ENCODE measurements at regions not wholly inside any gene's neighbourhood (a gene's known extent, or its start where the extent isn't known, plus 50 kb on each side); places are given as distances from the start of the nearest gene placed in this dataset.

GRCh38 chr10:47136866-47137265, 163.1 kb upstream of the GDF10 start:
- H3K4me3 ChIP-seq (ENCODE audit: low read depth, low read length): no peak overlapping the region
- DNase-seq (ENCODE audit: low read depth): no peak
- TF ChIP-seq, protein P1, sequence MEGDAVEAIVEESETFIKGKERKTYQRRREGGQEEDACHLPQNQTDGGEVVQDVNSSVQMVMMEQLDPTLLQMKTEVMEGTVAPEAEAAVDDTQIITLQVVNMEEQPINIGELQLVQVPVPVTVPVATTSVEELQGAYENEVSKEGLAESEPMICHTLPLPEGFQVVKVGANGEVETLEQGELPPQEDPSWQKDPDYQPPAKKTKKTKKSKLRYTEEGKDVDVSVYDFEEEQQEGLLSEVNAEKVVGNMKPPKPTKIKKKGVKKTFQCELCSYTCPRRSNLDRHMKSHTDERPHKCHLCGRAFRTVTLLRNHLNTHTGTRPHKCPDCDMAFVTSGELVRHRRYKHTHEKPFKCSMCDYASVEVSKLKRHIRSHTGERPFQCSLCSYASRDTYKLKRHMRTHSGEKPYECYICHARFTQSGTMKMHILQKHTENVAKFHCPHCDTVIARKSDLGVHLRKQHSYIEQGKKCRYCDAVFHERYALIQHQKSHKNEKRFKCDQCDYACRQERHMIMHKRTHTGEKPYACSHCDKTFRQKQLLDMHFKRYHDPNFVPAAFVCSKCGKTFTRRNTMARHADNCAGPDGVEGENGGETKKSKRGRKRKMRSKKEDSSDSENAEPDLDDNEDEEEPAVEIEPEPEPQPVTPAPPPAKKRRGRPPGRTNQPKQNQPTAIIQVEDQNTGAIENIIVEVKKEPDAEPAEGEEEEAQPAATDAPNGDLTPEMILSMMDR (conservative IDR thresholded peaks at IDR 0.05; ENCODE audit: low read depth, low read length): no peak

- TF ChIP-seq, protein P1 (conservative IDR thresholded peaks at IDR 0.05; ENCODE audit: low read depth, low read length): no peak
- DNase-seq (ENCODE audit: low read depth): no peak
- no peak overlapping the region for H3K4me3 ChIP-seq (ENCODE audit: low read depth, low read length)
Measured at GRCh38 chr10:47137311-47137851, 162.6 kb upstream of the GDF10 start.

DNA sequence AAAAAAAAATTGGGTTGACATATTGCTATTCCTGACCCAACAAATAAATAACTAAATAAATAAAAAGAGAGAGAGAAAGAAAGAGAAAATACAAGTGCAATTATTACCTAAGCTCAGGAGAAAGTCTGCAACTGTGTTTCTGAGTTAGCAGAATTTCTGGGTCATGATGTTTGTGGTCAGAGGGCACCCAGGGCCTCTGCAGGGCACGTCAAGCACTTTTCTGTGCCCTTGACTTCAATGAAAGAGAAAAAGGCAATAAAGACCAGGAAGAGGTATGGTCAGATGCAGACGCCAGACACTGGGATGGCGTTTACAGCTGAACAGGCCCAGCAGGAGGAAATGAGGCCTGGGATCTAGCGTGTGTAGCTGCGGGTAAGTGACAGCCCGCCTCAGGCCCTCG, 160.9 kb upstream of the GDF10 start:
- no peak overlapping the region for H3K4me3 ChIP-seq (ENCODE audit: low read depth, low read length)
- DNase-seq (ENCODE audit: low read depth): no peak
- TF ChIP-seq, protein P1 (conservative IDR thresholded peaks at IDR 0.05; ENCODE audit: low read depth, low read length): no peak

DNA sequence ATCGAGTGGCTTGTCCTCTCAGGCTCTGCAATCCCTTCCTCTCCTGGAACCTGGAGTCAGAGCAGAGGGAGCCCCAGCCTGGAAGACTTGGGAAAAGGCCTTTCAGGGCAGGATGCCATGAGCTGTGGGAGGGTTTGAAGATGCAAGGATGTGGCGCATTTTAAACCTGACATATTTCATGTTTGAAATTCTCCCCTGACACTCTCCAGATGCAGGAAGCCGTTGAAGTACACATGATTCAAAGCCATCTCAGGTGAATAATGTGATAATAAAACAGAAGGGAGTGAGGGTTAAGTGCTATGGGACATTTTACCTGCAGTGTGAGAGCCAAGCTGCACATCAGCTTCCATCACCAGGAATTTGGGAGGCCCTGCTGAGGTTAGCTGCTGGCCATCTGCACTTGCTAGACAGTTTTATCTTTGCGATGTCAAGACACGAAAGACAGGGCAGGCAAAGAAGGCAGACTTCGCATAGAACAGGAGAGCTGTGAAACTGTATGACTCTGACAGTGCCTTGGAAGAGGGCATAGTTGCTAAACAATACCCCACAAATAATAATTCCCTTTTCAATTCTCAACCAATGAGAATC, 159.1 kb upstream of the GDF10 start:
- TF ChIP-seq, protein P1 (conservative IDR thresholded peaks at IDR 0.05; ENCODE audit: low read depth, low read length): no peak

GRCh38 chr10:47141349-47141748, 158.6 kb upstream of the GDF10 start:
- TF ChIP-seq, protein P1 (conservative IDR thresholded peaks at IDR 0.05; ENCODE audit: low read depth, low read length): no peak
- DNase-seq (ENCODE audit: low read depth): no peak
- no peak overlapping the region for H3K4me3 ChIP-seq (ENCODE audit: low read depth, low read length)

More for the DNA sequence above, 159.1 kb upstream of the GDF10 start:
- DNase-seq (ENCODE audit: low read depth): no peak
- H3K4me3 ChIP-seq (ENCODE audit: low read depth, low read length): no peak overlapping the region

- TF ChIP-seq, protein P1 (conservative IDR thresholded peaks at IDR 0.05; ENCODE audit: low read depth, low read length): no peak
- no peak overlapping the region for H3K4me3 ChIP-seq (ENCODE audit: low read depth, low read length)
- no peak for DNase-seq (ENCODE audit: low read depth)
Measured at GRCh38 chr10:47143072-47143471, 156.9 kb upstream of the GDF10 start.

GRCh38 chr10:47143473-47143872, 156.5 kb upstream of the GDF10 start:
- TF ChIP-seq, protein P1 (conservative IDR thresholded peaks at IDR 0.05; ENCODE audit: low read depth, low read length): no peak
- no peak for DNase-seq (ENCODE audit: low read depth)
- H3K4me3 ChIP-seq (ENCODE audit: low read depth, low read length): no peak overlapping the region

Data from epithelial cell of proximal tubule (primary cell).